H1 (cell line): ENCODE measurements at regions not wholly inside any gene's neighbourhood (a gene's known extent, or its start where the extent isn't known, plus 50 kb on each side); places are given as distances from the start of the nearest gene placed in this dataset.

Source experiments
- CTCF ChIP-seq, 3 experiments: IDR thresholded peaks; 1 replicate in 2 of 3; 2 replicates in 1 of 3; pipeline versions ENCODE4 v1.5.1 to v1.6.1; 2011; ENCODE audit warnings: low read length in 3 of 3, mild to moderate bottlenecking in 3 of 3, inconsistent platforms in 2 of 3, low read depth in 1 of 3, moderate library complexity in 1 of 3; ENCODE audit not compliant: insufficient read depth in 1 of 3; ENCODE audit errors: control extremely low read depth in 1 of 3
- EP300 ChIP-seq, 2 experiments: IDR thresholded peaks; 1 replicate in 1 of 2; 2 replicates in 1 of 2; pipeline ENCODE4 v1.6.1; 2011 to 2012; ENCODE audit warnings: low read depth in 2 of 2, low read length in 2 of 2, mild to moderate bottlenecking in 2 of 2, borderline replicate concordance in 1 of 2, inconsistent platforms in 1 of 2, moderate library complexity in 1 of 2
- GABPA ChIP-seq: IDR thresholded peaks from 2 replicates; pipeline ENCODE4 v1.6.1; 2011; ENCODE audit warnings: mild to moderate bottlenecking, low read length, moderate library complexity, borderline replicate concordance; ENCODE audit not compliant: insufficient read depth
- HDAC2 ChIP-seq, 2 experiments: fragments of 300-600 bp in 1 of 2; sonication (generic) in 1 of 2; IDR thresholded peaks; 2 replicates each; pipeline ENCODE4 v1.6.1; 2011 to 2012; ENCODE audit warnings: low read depth in 2 of 2, low read length in 2 of 2, mild to moderate bottlenecking in 2 of 2, moderate library complexity in 2 of 2, borderline replicate concordance in 1 of 2, inconsistent platforms in 1 of 2
- POLR2AphosphoS5 ChIP-seq: IDR thresholded peaks from 2 replicates; pipeline ENCODE4 v1.6.1; 2011; ENCODE audit warnings: low read depth, low read length

- no peak for TF ChIP-seq POLR2AphosphoS5
- no peak for TF ChIP-seq EP300 (IDR thresholded peaks at IDR 0.05; ENCODE audit: borderline replicate concordance in 1 of 2, low read depth in 2 of 2, low read length in 2 of 2)
- no peak for TF ChIP-seq CTCF (IDR thresholded peaks at IDR 0.05; ENCODE audit: control extremely low read depth in 1 of 3, insufficient read depth in 1 of 3, low read depth in 1 of 3, low read length in 3 of 3)
- TF ChIP-seq HDAC2 (IDR thresholded peaks at IDR 0.05; ENCODE audit: borderline replicate concordance in 1 of 2, low read depth in 2 of 2, low read length in 2 of 2): no peak
- TF ChIP-seq GABPA: no peak
Measured at GRCh38 chr1:199736646-199737045, 290.9 kb upstream of the NR5A2 start.
